GM23338 (cell line): ENCODE measurements at regions not wholly inside any gene's neighbourhood (a gene's known extent, or its start where the extent isn't known, plus 50 kb on each side); places are given as distances from the start of the nearest gene placed in this dataset.
A peak's percentile ranks its signal among the peaks of the same experiment; 100 is the strongest.

Experiments used
- ATAC-seq: fragments of 200-7000 bp; cut with Tn5 transposase; 3 replicates; pipeline ENCODE4 v1.9.1; 2020
- DNase-seq: peaks from one replicate; pipeline ENCODE4 v3.0.0-alpha.2; 2015; ENCODE audit warnings: low spot score
- H2AFZ ChIP-seq: fragments of 200-600 bp; sonication (generic); 2 replicates; pipeline ENCODE4 v1.8.0; 2016; ENCODE audit warnings: antibody characterized with exemption, mild to moderate bottlenecking, moderate library complexity
- H3F3A ChIP-seq: fragments of 200-600 bp; sonication (generic); replicated peaks from 2 replicates; pipeline ENCODE4 v1.8.0; 2017; ENCODE audit warnings: antibody characterized with exemption, mixed run types, low read depth
- H3K27ac ChIP-seq: fragments of 200-600 bp; sonication (generic); 2 replicates; pipeline ENCODE4 v1.6.1; 2016; ENCODE audit warnings: low read depth
- H3K27me3 ChIP-seq: fragments of 200-600 bp; sonication (generic); 2 replicates; pipeline ENCODE4 v1.8.0; 2016; ENCODE audit warnings: mild to moderate bottlenecking, mixed run types, moderate library complexity; ENCODE audit not compliant: insufficient read depth
- H3K36me3 ChIP-seq: fragments of 200-600 bp; sonication (generic); 2 replicates; pipeline ENCODE4 v1.8.0; 2016; ENCODE audit warnings: mild to moderate bottlenecking; ENCODE audit not compliant: insufficient read depth
- H3K4me1 ChIP-seq: fragments of 200-600 bp; sonication (generic); 2 replicates; pipeline ENCODE4 v1.8.0; 2016; ENCODE audit warnings: mild to moderate bottlenecking, moderate library complexity; ENCODE audit not compliant: insufficient read depth
- H3K4me2 ChIP-seq: fragments of 200-600 bp; sonication (generic); 2 replicates; pipeline ENCODE4 v1.7.1; 2017; ENCODE audit warnings: mixed run types
- H3K4me3 ChIP-seq: fragments of 200-600 bp; sonication (generic); 2 replicates; pipeline ENCODE4 v1.6.1; 2016; ENCODE audit warnings: mixed run types
- H3K79me2 ChIP-seq: fragments of 200-600 bp; sonication (generic); replicated peaks from 2 replicates; pipeline ENCODE4 v1.8.0; 2017; ENCODE audit warnings: mild to moderate bottlenecking; ENCODE audit not compliant: insufficient read depth
- H3K9me2 ChIP-seq: fragments of 200-600 bp; sonication (generic); 2 replicates; pipeline ENCODE4 v1.8.0; 2017; ENCODE audit not compliant: insufficient read depth
- H4K20me1 ChIP-seq: fragments of 200-600 bp; sonication (generic); replicated peaks from 2 replicates; pipeline ENCODE4 v1.8.0; 2017; ENCODE audit warnings: mild to moderate bottlenecking; ENCODE audit not compliant: insufficient read depth
- H3K27ac Mint-ChIP-seq: 2 replicates; pipeline ENCODE4 v1.8.0; 2020; ENCODE audit warnings: inconsistent platforms, mild to moderate bottlenecking, moderate library complexity, mixed read lengths
- H3K27me3 Mint-ChIP-seq: 3 replicates; pipeline ENCODE4 v1.8.0; 2022; ENCODE audit warnings: low read depth, mild to moderate bottlenecking, moderate library complexity, mixed read lengths, inconsistent platforms; ENCODE audit not compliant: insufficient read depth, poor library complexity
- H3K36me3 Mint-ChIP-seq: 3 replicates; pipeline ENCODE4 v1.8.0; 2021; ENCODE audit warnings: low read depth, mild to moderate bottlenecking, inconsistent platforms, moderate library complexity, mixed read lengths
- H3K4me1 Mint-ChIP-seq: 3 replicates; pipeline ENCODE4 v1.8.0; 2020; ENCODE audit warnings: mild to moderate bottlenecking, inconsistent platforms, mixed read lengths
- H3K4me3 Mint-ChIP-seq: 3 replicates; pipeline ENCODE4 v1.8.0; 2021; ENCODE audit warnings: moderate library complexity, mild to moderate bottlenecking, inconsistent platforms, mixed read lengths
- H3K9me3 Mint-ChIP-seq: 3 replicates; pipeline ENCODE4 v1.8.0; 2020; ENCODE audit warnings: moderate library complexity, mild to moderate bottlenecking, inconsistent platforms, mixed read lengths
- CREB1 ChIP-seq: fragments of 250-450 bp; sonication (Bioruptor Pico); IDR thresholded peaks from 2 replicates; pipeline ENCODE4 v1.5.0; 2020; ENCODE audit warnings: low read depth, mild to moderate bottlenecking, moderate library complexity
- CTCF ChIP-seq, 2 experiments: fragments of 200-600 bp in 1 of 2; sonication (generic) in 1 of 2; conservative IDR thresholded peaks; 2 replicates each; pipeline versions ENCODE4 v1.5.1 to v1.6.1; 2016 to 2017; ENCODE audit warnings: antibody characterized with exemption in 2 of 2, low read depth in 2 of 2, mild to moderate bottlenecking in 2 of 2, moderate library complexity in 1 of 2
- ETS1 ChIP-seq: IDR thresholded peaks from 2 replicates; pipeline ENCODE4 v1.6.1; 2016; ENCODE audit warnings: antibody characterized with exemption
- EZH2 ChIP-seq: fragments of 200-600 bp; sonication (generic); IDR thresholded peaks from one replicate; pipeline ENCODE4 v1.8.0; 2017; ENCODE audit warnings: antibody characterized with exemption, mild to moderate bottlenecking, low read depth; ENCODE audit not compliant: unreplicated experiment
- EZH2phosphoT487 ChIP-seq: fragments of 200-600 bp; sonication (generic); IDR thresholded peaks from one replicate; pipeline ENCODE4 v1.8.1; 2018; ENCODE audit warnings: antibody characterized with exemption; ENCODE audit not compliant: unreplicated experiment
- JUNB ChIP-seq: IDR thresholded peaks from one replicate; pipeline ENCODE4 v1.6.1; 2016; ENCODE audit warnings: antibody characterized with exemption; ENCODE audit not compliant: unreplicated experiment
- NANOG ChIP-seq: IDR thresholded peaks from 2 replicates; pipeline ENCODE4 v1.6.1; 2016; ENCODE audit warnings: antibody characterized with exemption, borderline replicate concordance
- POLR2AphosphoS5 ChIP-seq: IDR thresholded peaks from 2 replicates; pipeline ENCODE4 v1.6.1; 2016; ENCODE audit warnings: antibody characterized with exemption, low read depth
- ZNF114 ChIP-seq: fragments of 250-450 bp; sonication (Bioruptor Pico); IDR thresholded peaks from 2 replicates; pipeline ENCODE4 v1.5.0; 2020; ENCODE audit warnings: mild to moderate bottlenecking, moderate library complexity
- ZNF331 ChIP-seq: fragments of 250-450 bp; sonication (Bioruptor Pico); IDR thresholded peaks from 2 replicates; pipeline ENCODE4 v1.5.0; 2020; ENCODE audit warnings: low read depth, mild to moderate bottlenecking, moderate library complexity
- ZNF462 ChIP-seq: fragments of 250-450 bp; sonication (Bioruptor Pico); IDR thresholded peaks from 2 replicates; pipeline ENCODE4 v1.5.0; 2020; ENCODE audit warnings: mild to moderate bottlenecking, moderate library complexity

GRCh38 chr15:47861111-47861903, 144.0 kb downstream of the SEMA6D start:
- H3K4me3 Mint-ChIP-seq, result no peak overlapping the region
- H3F3A ChIP-seq, result no peaks in the 10 kb centered on the region
- DNase-seq (no peak), ATAC-seq (peak; percentile 42; the same call in 2 of the 3 replicates)
- H3K27ac ChIP-seq, result no peak overlapping the region
- H3K4me1 ChIP-seq, result peaks cover 5% of the 10 kb centered on the region; the same call in 1 of the 2 replicates
- H3K79me2 ChIP-seq, result no peaks in the 10 kb centered on the region
- no peaks in the 10 kb centered on the region for H3K27me3 ChIP-seq
- H4K20me1 ChIP-seq, result no peaks in the 10 kb centered on the region
- peaks cover 11% of the 10 kb centered on the region for H3K9me3 Mint-ChIP-seq
- 0 out of 3 replicates have a peak, but pooled peaks cover 3% of the 10 kb centered on the region for H3K36me3 Mint-ChIP-seq
- no peak overlapping the region for H3K27ac Mint-ChIP-seq
- H3K4me2 ChIP-seq, result no peak overlapping the region
- H3K4me1 Mint-ChIP-seq, result peaks cover 13% of the 10 kb centered on the region
- TF ChIP-seq CREB1 (CRISPR knock-in tag) (no peak), ETS1 (no peak), CTCF (conservative IDR thresholded peaks at IDR 0.05; ENCODE audit: low read depth in 2 of 2) (no peak), NANOG (no peak), EZH2phosphoT487 (no peak), POLR2AphosphoS5 (no peak), JUNB (no peak)
- peak overlapping the region; percentile 78; the same call in 1 of the 2 replicates for H2AFZ ChIP-seq
- no peak overlapping the region for H3K4me3 ChIP-seq
- H3K36me3 ChIP-seq, result no peaks in the 10 kb centered on the region
- H3K27me3 Mint-ChIP-seq, result no peaks in the 10 kb centered on the region
- H3K9me2 ChIP-seq, result 0 out of 2 replicates have a peak, but pooled peaks cover 6% of the 10 kb centered on the region

GRCh38 chr15:47862402-47862801, 145.1 kb downstream of the SEMA6D start:
- Histone ChIP-seq H3K4me2 (no peak overlapping the region), H3K4me1 (peaks cover 5% of the 10 kb centered on the region; the same call in 1 of the 2 replicates), H3K79me2 (no peaks in the 10 kb centered on the region), H3K4me3 (no peak overlapping the region), H3K9me2 (0 out of 2 replicates have a peak, but pooled peaks cover 7% of the 10 kb centered on the region), H3K27ac (no peak overlapping the region), H4K20me1 (no peaks in the 10 kb centered on the region), H3K36me3 (no peaks in the 10 kb centered on the region), H3K27me3 (no peaks in the 10 kb centered on the region), H2AFZ (0 out of 2 replicates have a peak overlapping the region, but pooled peaks have one; percentile 0), H3F3A (no peaks in the 10 kb centered on the region)
- H3K9me3 Mint-ChIP-seq, result peaks cover 11% of the 10 kb centered on the region
- ATAC-seq, result no peak
- 0 out of 3 replicates have a peak, but pooled peaks cover 3% of the 10 kb centered on the region for H3K36me3 Mint-ChIP-seq
- no peak overlapping the region for H3K4me3 Mint-ChIP-seq
- no peaks in the 10 kb centered on the region for H3K27me3 Mint-ChIP-seq
- no peak overlapping the region for H3K27ac Mint-ChIP-seq
- peaks cover 13% of the 10 kb centered on the region for H3K4me1 Mint-ChIP-seq
- no peak for DNase-seq
- no peak for TF ChIP-seq EZH2
- no peak for TF ChIP-seq ZNF462 (CRISPR knock-in tag)
- no peak for TF ChIP-seq EZH2phosphoT487
- TF ChIP-seq NANOG, result no peak
- no peak for TF ChIP-seq POLR2AphosphoS5
- TF ChIP-seq ZNF114 (CRISPR knock-in tag), result no peak
- TF ChIP-seq JUNB, result no peak
- no peak for TF ChIP-seq ZNF331 (CRISPR knock-in tag)
